HT1080 (cell line): ENCODE measurements at regions not wholly inside any gene's neighbourhood (a gene's known extent, or its start where the extent isn't known, plus 50 kb on each side); places are given as distances from the start of the nearest gene placed in this dataset.

Experiments used
- DNase-seq: peaks from one replicate; pipeline ENCODE4 v3.0.0-alpha.2; 2015; ENCODE audit warnings: low read depth

- no peak for DNase-seq
Observed at GRCh38 chr19:31937983-31938382, 407.4 kb upstream of the ZNF507 start.

DNA sequence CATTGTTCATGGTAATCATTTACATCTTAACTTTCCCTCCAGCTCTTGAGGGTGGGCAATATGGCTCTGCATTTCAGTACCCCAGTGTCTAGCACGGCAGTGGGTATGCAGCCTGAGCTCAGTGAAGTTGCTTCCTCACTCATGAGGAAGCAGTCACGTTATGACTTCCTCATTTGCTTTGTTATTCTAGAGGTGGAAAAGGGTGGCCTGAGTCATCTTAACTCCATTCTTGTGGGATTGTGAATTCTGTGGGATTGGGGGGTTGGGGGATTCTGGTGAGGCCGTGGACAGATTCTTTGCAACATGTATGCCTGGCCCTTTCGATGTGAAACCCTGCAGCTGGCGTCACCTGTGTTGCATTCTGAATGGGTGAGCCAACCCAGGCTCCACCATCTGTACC lies 406.7 kb upstream of the ZNF507 start:
- DNase-seq, result peak; percentile 8

DNA sequence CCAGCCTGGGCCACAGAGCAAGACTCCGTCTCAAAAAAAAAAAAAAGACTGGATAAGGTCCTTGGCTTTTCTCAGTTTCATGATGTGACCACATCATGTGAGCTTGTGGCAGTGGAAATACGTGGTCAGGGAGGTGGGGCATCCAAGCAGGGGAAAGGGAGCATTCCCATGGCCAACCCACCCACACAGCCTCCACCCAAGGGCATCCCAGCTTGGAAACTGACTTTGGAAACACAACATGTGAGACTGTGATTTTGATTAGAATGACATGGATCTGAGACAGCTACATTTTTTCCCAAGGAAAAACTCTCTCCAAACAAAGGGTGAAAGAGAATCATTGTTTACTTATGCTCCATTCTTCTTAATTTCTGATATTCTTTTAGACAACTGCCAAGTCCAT lies 405.0 kb upstream of the ZNF507 start:
- DNase-seq, result no peak

GRCh38 chr19:31943191-31943661 lies 402.2 kb upstream of the ZNF507 start:
- no peak for DNase-seq

GRCh38 chr19:31943778-31944177 lies 401.6 kb upstream of the ZNF507 start:
- no peak for DNase-seq

DNA sequence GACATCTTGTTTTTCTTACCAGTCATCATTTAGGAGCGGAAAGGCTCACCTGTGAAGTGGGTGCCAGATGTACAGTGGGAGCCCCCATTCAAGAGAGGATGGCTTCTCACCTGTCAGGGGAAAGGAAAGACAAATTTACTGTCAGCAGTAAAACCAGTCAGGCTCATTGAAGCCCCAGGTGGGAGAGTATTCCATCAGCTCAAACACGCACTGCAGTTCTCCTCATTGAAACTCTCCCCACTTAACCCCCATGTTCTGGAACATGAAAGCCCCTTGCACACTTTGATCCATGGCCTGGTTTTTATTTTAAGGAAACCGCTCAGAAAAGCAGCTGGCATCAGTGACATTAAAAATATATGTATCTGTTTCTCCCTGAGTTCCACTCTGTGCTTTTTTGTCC lies 401.1 kb upstream of the ZNF507 start:
- DNase-seq, result no peak

DNA sequence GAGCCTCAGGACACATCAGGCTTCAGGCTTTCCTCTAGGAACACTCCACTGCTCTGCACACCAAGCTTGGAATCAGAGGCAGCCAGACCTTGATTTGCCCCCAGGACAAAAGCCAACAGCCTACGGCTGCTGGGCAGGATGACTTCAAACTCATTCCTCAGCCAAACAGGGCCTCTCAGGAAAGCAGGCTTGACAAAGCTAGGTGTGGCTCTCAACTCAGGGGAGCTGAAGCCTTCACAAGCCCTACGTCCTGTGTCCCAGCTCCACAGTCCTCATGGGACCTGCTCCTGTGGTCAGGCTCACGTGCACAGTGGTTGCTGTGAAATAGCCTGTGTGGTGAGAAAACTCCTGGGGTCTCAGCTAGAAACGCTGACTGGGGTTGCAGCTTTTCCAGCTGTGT lies 398.9 kb upstream of the ZNF507 start:
- no peak for DNase-seq

DNA sequence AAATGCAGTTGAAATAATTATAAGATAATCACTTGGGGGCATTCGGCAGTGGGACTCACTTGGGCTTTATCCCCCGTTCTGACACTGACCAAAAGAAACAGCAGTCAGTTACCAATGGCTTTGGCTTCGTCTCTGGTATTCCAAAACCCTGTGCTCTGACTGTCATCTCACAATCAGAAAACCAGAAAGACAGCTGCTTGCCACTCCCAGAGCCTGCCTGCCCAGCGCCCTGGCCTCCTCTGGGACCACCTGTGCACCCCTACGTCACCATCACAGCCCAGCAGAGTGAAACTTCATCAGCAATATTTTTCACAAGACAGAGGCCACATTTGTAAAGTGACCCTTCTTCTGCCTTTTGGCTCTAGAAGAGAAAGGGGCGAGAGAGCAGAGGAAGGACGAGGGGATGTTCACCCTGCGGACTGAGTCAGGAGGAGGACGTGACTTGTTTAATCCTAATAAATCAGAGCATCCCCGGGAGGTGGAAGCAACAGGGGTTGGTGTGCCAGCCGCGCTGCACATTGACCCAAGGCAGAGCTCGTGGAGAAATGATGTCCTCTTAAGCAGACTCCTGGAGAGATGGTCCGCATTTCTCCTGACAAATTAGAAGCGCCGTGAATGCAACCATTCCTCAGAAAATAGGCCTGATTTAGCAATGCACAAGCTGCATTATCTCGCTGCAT lies 397.8 kb upstream of the ZNF507 start:
- no peak for DNase-seq

DNA sequence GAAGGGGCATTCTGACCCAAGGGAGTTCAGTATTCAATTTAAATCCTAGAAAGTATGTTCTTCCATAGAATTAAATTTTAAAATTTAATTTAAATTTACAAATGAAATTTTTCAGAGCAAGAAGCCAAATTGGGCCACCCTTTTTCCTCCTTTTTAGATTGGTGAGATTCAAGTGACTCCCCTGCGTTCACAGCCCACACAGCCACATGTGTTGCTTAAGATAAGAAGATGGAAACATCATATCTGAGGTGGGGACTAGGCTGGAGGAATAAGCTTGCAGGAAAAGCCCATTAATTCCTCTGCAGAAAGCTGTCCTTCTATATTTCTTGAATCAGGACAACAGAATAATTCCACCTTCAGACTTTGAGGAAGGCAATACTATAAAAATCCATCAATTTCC lies 392.7 kb upstream of the ZNF507 start:
- no peak for DNase-seq

DNA sequence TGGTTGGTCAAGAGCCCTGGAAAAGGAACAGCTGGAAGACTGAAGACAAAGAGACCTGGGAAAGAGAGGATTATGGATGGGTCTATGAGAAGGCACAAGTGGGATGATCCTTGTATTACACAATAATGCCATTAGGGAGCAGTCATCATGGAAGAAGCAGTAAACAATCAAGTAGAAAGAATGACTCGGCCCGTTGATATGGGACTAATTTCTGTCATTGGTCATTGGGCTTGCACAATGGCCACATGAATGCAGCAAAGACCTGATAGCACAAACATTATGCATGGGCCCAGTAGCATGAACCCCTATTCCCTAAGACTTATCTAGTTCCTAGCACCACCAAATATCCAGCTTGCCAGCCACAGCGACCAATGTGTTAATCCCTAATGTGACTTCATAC lies 390.3 kb upstream of the ZNF507 start:
- no peak for DNase-seq

DNA sequence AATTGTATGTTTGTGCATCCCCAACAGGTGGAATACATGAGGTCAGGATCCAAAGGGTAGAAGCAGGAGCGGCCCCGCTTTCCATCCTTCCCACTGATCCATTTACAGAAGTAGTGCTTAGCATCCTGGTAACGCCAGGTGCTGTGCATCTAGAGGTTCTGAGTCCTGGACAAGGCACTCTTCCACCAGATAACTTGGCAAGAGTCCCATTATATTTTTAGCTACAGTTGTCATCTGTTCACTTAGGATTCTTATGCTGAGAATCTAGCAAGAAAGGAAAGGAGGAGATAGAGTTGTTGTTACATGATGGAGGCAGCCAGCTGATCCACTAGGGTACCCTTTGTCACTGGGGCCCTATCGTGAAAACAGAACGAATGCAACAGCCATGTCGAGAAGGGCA lies 389.5 kb upstream of the ZNF507 start:
- DNase-seq, result no peak

GRCh38 chr19:31956771-31957392 lies 388.5 kb upstream of the ZNF507 start:
- no peak for DNase-seq

- no peak for DNase-seq
Observed at GRCh38 chr19:31957711-31958110, 387.7 kb upstream of the ZNF507 start.

DNA sequence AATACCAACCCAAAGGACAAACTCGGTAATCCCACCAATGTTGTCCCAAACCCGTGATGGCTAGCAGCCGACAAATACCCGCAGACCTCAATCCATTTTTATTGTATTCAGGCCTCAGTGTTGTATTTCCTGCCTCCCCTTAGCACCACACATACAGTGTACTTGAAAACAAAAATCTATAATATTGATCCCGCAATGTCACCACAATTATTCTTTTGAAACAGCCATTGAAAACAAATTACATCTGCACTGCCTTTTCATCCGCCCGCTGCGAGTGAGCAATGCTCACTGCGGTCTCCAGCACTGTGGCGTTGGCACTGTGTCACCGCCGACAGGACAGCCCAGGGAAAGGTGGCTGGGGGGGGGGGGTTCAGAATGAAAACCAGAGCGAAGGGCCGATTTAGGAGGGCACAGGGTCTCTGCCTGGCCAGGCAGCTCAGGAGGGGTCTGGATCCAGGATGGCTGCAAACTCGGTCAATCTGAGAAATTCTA lies 385.8 kb upstream of the ZNF507 start:
- no peak for DNase-seq

DNA sequence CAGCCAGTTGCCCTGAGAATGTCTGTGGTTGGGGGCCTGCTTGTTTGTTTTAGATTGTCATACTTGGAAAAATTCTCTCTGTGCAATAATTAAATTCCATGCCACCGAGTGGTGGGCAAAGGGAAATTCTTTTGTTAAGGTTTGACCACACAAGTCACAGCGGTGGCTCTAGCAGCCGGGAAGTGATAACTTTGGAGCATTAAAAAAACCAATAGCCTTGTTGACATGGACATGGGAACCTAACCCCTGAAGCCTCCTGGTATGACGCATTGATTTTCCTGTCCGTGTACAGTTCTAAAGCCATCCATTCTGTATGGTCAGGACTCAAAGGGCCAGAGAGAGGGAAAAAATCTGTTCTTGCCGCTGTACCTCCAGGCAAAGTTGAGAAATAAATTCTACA lies 384.9 kb upstream of the ZNF507 start:
- no peak for DNase-seq

- no peak for DNase-seq
Observed at GRCh38 chr19:31961191-31961590, 384.2 kb upstream of the ZNF507 start.

- no peak for DNase-seq
Observed at GRCh38 chr19:31961667-31962066, 383.7 kb upstream of the ZNF507 start.

- DNase-seq, result no peak
Observed at GRCh38 chr19:31962561-31962996, 382.8 kb upstream of the ZNF507 start.

- no peak for DNase-seq
Observed at GRCh38 chr19:31963746-31964145, 381.7 kb upstream of the ZNF507 start.

DNA sequence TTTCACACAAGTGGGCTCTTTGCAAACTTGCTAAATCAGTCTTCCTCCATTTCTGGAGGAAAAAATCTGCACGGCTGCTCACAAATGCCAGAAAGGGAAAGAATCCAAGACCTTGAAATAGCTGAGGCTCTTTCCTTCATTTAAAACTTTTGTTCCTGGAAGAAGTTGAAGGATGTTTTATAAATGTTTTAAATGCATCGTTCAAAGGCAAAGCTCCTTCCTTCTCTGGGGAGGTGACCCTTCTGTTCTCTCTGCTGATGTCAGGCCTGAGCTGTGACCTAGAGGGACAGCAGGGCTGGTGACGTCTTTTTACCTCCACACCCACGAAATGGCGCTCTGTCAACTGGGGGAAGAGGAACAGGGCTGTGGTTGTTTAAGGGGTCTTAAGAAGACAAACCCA lies 376.4 kb upstream of the ZNF507 start:
- no peak for DNase-seq

- DNase-seq, result no peak
Observed at GRCh38 chr19:31970027-31970461, 375.4 kb upstream of the ZNF507 start.

DNA sequence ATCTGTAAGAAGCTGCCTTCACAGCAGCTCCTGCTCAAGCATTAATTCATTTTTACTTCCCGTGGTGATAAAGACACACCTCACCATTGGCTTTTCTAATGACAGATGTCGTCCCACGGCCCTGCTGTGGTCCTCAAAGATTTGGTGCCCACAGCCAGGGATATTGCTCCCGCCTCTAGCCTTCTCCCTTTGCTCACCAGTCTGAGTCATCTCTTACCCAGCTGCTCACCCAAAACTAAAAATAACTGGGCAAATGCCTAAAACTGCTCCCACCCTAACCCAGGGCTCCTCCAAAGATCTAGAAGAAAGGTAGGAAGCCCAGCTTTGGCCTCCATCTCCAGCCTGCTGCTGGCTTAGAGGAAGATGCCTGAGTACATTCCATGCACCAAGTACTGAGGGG lies 371.1 kb upstream of the ZNF507 start:
- DNase-seq, result no peak

GRCh38 chr19:31974941-31975340 lies 370.5 kb upstream of the ZNF507 start:
- no peak for DNase-seq
